ENCODE measurements at regions not wholly inside any gene's neighbourhood (a gene's known extent, or its start where the extent isn't known, plus 50 kb on each side); places are given as distances from the start of the nearest gene placed in this dataset.

DNA sequence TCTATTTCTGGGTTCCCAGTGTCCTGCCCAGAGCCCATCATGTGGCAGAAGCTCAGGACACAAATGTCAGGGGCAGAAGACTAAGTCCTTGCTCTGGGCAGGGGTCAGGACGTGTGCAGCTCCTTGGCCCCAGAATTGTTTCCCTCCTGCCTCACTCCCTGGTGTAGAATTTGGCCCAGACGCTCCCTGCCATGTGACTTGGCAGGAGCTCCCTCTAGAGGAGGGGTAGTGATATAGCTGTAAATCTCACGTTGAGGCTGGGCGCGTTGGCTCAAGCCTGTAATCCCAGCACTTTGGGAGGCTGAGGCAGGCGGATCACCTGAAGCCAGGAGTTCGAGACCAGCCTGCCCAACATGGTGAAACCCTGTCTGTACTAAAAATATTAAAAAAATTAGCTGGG, 91.2 kb downstream of the UBIAD1 start:
- WGBS (ENCODE audit: insufficient coverage): no CpG with 5 or more reads among the region's 7 CpGs
- Histone ChIP-seq H3K4me1 (ENCODE audit: control insufficient read depth in 1 of 2, insufficient read depth in 2 of 2, low read length in 2 of 2) (no peaks in the 10 kb centered on the region), H3K4me3 (replicated peaks in 1 of 3; ENCODE audit: low read depth in 2 of 3, low read length in 3 of 3) (no peak overlapping the region), H3K9me3 (replicated peaks in 1 of 2; ENCODE audit: control insufficient read depth in 1 of 2, insufficient read depth in 1 of 2, low read length in 2 of 2) (no peaks in the 10 kb centered on the region), H3K4me2 (replicated peaks; ENCODE audit: extremely low read depth, low read length, poor library complexity, severe bottlenecking) (no peak overlapping the region), H3K79me2 (ENCODE audit: insufficient read depth, low read length) (no peaks in the 10 kb centered on the region), H4K20me1 (ENCODE audit: insufficient read depth, low read length) (no peaks in the 10 kb centered on the region), H3K9ac (ENCODE audit: insufficient read depth, low read length, poor library complexity, severe bottlenecking) (no peak overlapping the region), H2AFZ (ENCODE audit: insufficient read depth, low read depth, low read length, poor library complexity, severe bottlenecking) (no peak overlapping the region), H3K36me3 (replicated peaks in 1 of 2; ENCODE audit: control insufficient read depth in 1 of 2, insufficient read depth in 2 of 2, low read length in 2 of 2) (no peaks in the 10 kb centered on the region), H3K27me3 (ENCODE audit: control insufficient read depth in 2 of 2, insufficient read depth in 2 of 2, low read length in 2 of 2) (no peaks in the 10 kb centered on the region), H3K27ac (ENCODE audit: low read depth in 1 of 2, low read length in 2 of 2) (no peak overlapping the region)
- peaks cover 0 to 3% (median 0%) of the 10 kb centered on the region in 7 donors for H3K9me3 Mint-ChIP-seq
- TF ChIP-seq, protein P1, sequence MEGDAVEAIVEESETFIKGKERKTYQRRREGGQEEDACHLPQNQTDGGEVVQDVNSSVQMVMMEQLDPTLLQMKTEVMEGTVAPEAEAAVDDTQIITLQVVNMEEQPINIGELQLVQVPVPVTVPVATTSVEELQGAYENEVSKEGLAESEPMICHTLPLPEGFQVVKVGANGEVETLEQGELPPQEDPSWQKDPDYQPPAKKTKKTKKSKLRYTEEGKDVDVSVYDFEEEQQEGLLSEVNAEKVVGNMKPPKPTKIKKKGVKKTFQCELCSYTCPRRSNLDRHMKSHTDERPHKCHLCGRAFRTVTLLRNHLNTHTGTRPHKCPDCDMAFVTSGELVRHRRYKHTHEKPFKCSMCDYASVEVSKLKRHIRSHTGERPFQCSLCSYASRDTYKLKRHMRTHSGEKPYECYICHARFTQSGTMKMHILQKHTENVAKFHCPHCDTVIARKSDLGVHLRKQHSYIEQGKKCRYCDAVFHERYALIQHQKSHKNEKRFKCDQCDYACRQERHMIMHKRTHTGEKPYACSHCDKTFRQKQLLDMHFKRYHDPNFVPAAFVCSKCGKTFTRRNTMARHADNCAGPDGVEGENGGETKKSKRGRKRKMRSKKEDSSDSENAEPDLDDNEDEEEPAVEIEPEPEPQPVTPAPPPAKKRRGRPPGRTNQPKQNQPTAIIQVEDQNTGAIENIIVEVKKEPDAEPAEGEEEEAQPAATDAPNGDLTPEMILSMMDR (IDR thresholded peaks at IDR 0.05): peak; percentile 33
- H3K4me1 Mint-ChIP-seq: peaks cover 2% of the 10 kb centered on the region
- no peaks in the 10 kb centered on the region for H3K36me3 Mint-ChIP-seq
- no peak for DNase-seq
- peaks cover 6 to 8% (median 8%) of the 10 kb centered on the region in 3 donors for H3K27me3 Mint-ChIP-seq (ENCODE audit: low read depth in 3 of 3)
- intact Hi-C loops (cut with micrococcal nuclease): no loop called here
- H3K27ac Mint-ChIP-seq: no peak overlapping the region
- no peak overlapping the region for H3K4me3 Mint-ChIP-seq

DNA sequence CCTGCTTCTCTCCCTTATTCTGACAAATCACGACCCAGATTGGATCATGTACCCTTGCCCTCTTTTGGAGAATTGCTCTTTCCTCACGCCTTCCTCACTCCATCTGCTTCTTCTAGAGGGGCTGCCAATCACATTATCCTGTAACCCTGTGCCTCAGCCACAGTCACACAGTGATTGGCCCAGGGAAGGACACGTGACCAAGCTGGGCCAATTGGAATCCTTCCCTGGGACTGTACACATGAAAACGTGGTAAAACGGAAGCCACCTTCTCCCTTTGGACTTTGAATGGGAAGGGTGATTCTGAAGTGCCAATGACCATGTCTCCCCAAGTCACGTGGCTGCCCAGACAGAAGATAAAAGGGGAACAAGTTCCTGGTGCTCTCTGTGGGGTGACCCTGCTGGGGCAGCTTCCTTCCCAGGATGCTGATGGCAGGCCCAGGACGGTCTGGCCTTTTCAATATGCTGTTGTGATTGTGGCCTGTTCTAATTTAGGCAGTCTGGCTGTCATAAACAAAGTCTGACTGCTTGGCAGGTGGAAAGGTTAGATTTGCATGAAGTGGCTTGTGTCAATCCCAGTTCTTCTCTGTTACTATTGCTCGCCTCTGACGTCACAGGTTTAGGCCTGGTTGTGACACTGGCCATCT, 92.9 kb downstream of the UBIAD1 start:
- Mint-ChIP-seq H3K36me3 (no peaks in the 10 kb centered on the region), H3K4me3 (no peak overlapping the region), H3K27ac (no peak overlapping the region), H3K27me3 (ENCODE audit: low read depth in 3 of 3) (peaks cover 0 to 8% (median 7%) of the 10 kb centered on the region in 3 donors), H3K4me1 (peaks cover 2% of the 10 kb centered on the region), H3K9me3 (peaks cover 0 to 3% (median 0%) of the 10 kb centered on the region in 7 donors)
- Histone ChIP-seq H3K9ac (ENCODE audit: insufficient read depth, low read length, poor library complexity, severe bottlenecking) (no peak overlapping the region), H3K4me2 (replicated peaks; ENCODE audit: extremely low read depth, low read length, poor library complexity, severe bottlenecking) (no peak overlapping the region), H3K79me2 (ENCODE audit: insufficient read depth, low read length) (no peaks in the 10 kb centered on the region), H4K20me1 (ENCODE audit: insufficient read depth, low read length) (no peaks in the 10 kb centered on the region), H3K27me3 (ENCODE audit: control insufficient read depth in 2 of 2, insufficient read depth in 2 of 2, low read length in 2 of 2) (no peaks in the 10 kb centered on the region), H3K4me3 (replicated peaks in 1 of 3; ENCODE audit: low read depth in 2 of 3, low read length in 3 of 3) (no peak overlapping the region), H2AFZ (ENCODE audit: insufficient read depth, low read depth, low read length, poor library complexity, severe bottlenecking) (no peak overlapping the region), H3K4me1 (ENCODE audit: control insufficient read depth in 1 of 2, insufficient read depth in 2 of 2, low read length in 2 of 2) (no peaks in the 10 kb centered on the region), H3K9me3 (replicated peaks in 1 of 2; ENCODE audit: control insufficient read depth in 1 of 2, insufficient read depth in 1 of 2, low read length in 2 of 2) (no peaks in the 10 kb centered on the region), H3K36me3 (replicated peaks in 1 of 2; ENCODE audit: control insufficient read depth in 1 of 2, insufficient read depth in 2 of 2, low read length in 2 of 2) (no peaks in the 10 kb centered on the region), H3K27ac (ENCODE audit: low read depth in 1 of 2, low read length in 2 of 2) (no peak overlapping the region)
- intact Hi-C loops (cut with micrococcal nuclease): no loop called here
- WGBS (ENCODE audit: insufficient coverage): 85% methylated on average over 7 of the region's 9 CpGs
- DNase-seq: no peak
- TF ChIP-seq, protein P1 (IDR thresholded peaks at IDR 0.05): no peak

Measured in CD14-positive monocyte (primary cell).